ENCODE measurements at regions not wholly inside any gene's neighbourhood (a gene's known extent, or its start where the extent isn't known, plus 50 kb on each side); places are given as distances from the start of the nearest gene placed in this dataset.

DNA sequence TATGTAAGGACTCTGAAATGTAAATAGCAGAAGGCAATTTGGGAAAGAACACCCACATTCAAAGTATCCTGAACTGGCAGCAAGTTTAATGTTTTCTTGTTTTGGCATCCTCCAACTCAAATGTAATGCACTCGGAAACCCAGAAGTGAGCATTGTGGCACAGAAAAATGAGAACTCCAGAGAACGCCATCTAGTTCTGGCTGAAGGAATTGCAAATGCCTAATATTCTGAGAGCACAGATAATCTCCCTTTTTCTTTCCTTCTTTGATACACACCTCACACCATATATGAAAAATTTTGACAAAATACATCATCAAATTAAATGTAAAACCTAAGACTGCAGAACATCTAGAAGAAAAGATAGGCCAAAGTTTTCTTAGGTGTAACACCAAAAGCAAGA is 52.1 kb downstream of the PWWP3B start:
- Histone ChIP-seq H3K36me3 (peaks cover 3% of the 10 kb centered on the region), H3K4me2 (no peak overlapping the region), H3K4me3 (no peak overlapping the region), H3F3A (ENCODE audit: low read depth) (no peaks in the 10 kb centered on the region), H3K79me2 (ENCODE audit: low read depth) (no peaks in the 10 kb centered on the region), H2AFZ (replicated peaks) (no peak overlapping the region), H3K9ac (no peak overlapping the region), H4K20me1 (ENCODE audit: low read depth) (no peaks in the 10 kb centered on the region), H3K27ac (no peak overlapping the region), H3K9me3 (ENCODE audit: low read depth) (peaks cover 19% of the 10 kb centered on the region), H3K27me3 (no peaks in the 10 kb centered on the region), H3K4me1 (no peaks in the 10 kb centered on the region)
- no peaks in the 10 kb centered on the region for H3K36me3 Mint-ChIP-seq
- H3K27ac Mint-ChIP-seq: no peak overlapping the region
- no peak overlapping the region for H3K4me3 Mint-ChIP-seq
- no peaks in the 10 kb centered on the region for H3K4me1 Mint-ChIP-seq
- TF ChIP-seq EZH2phosphoT487 (IDR thresholded peaks at IDR 0.05) (no peak), EZH2 (IDR thresholded peaks at IDR 0.05) (no peak)
- TF ChIP-seq, protein P1, sequence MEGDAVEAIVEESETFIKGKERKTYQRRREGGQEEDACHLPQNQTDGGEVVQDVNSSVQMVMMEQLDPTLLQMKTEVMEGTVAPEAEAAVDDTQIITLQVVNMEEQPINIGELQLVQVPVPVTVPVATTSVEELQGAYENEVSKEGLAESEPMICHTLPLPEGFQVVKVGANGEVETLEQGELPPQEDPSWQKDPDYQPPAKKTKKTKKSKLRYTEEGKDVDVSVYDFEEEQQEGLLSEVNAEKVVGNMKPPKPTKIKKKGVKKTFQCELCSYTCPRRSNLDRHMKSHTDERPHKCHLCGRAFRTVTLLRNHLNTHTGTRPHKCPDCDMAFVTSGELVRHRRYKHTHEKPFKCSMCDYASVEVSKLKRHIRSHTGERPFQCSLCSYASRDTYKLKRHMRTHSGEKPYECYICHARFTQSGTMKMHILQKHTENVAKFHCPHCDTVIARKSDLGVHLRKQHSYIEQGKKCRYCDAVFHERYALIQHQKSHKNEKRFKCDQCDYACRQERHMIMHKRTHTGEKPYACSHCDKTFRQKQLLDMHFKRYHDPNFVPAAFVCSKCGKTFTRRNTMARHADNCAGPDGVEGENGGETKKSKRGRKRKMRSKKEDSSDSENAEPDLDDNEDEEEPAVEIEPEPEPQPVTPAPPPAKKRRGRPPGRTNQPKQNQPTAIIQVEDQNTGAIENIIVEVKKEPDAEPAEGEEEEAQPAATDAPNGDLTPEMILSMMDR (IDR thresholded peaks at IDR 0.05): peak; percentile 47
- no peaks in the 10 kb centered on the region for H3K27me3 Mint-ChIP-seq (ENCODE audit: insufficient read depth, low read depth)
- no peaks in the 10 kb centered on the region for H3K9me3 Mint-ChIP-seq
- DNase-seq (ENCODE audit: low spot score): no peak

DNA sequence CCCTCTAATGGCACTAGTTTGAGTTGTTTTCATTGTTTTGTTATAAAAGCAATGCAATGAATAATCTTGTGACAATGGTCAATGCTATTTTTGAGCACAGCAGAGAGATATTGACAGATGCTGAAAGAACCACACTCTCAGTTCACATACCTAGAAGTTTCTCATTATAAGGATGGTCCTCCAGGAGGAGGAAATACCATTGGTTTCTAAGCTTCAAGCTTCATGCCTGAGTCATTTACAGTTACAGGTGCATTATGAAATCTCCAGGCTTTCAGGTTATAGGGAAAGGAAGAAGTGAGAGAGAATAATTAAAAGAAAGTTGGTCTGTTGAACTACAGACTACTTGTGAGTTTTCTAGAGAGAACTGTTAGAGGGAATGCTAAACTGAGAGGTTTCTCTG is 75.3 kb downstream of the PWWP3B start:
- no peaks in the 10 kb centered on the region for H4K20me1 ChIP-seq (ENCODE audit: low read depth)
- H3K9me3 ChIP-seq (ENCODE audit: low read depth): no peaks in the 10 kb centered on the region
- H3K27ac ChIP-seq: no peak overlapping the region
- H3K79me2 ChIP-seq (ENCODE audit: low read depth): no peaks in the 10 kb centered on the region
- no peaks in the 10 kb centered on the region for H3K4me1 ChIP-seq
- Mint-ChIP-seq H3K36me3 (no peaks in the 10 kb centered on the region), H3K27me3 (ENCODE audit: insufficient read depth, low read depth) (no peaks in the 10 kb centered on the region), H3K9me3 (no peaks in the 10 kb centered on the region), H3K27ac (no peak overlapping the region), H3K4me3 (no peak overlapping the region), H3K4me1 (no peaks in the 10 kb centered on the region)
- no peak overlapping the region for H2AFZ ChIP-seq (replicated peaks)
- H3K36me3 ChIP-seq: no peaks in the 10 kb centered on the region
- TF ChIP-seq EZH2 (IDR thresholded peaks at IDR 0.05): no peak
- no peak for TF ChIP-seq EZH2phosphoT487 (IDR thresholded peaks at IDR 0.05)
- no peak overlapping the region for H3K9ac ChIP-seq
- H3K27me3 ChIP-seq: no peaks in the 10 kb centered on the region
- H3K4me3 ChIP-seq: no peak overlapping the region
- no peaks in the 10 kb centered on the region for H3F3A ChIP-seq (ENCODE audit: low read depth)
- H3K4me2 ChIP-seq: no peak overlapping the region
- DNase-seq (ENCODE audit: low spot score): no peak

DNA sequence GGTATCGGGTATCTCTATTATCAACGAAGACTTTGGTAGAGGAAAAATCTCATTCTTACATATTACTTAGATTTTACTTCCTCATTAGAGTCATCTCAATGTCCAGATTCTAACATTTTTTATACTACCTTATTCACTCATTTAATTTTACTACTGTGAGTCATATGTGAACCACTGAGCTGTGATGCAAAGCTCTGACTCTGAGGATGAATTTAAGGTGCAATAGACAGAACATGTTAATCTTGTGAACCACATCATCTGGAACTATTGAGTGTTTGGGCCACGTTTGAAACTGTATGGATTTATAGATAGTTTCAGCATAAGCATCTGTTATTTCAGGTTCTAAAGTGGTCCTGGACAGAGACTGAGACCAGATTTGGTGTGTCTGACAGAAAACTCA is 78.4 kb downstream of the PWWP3B start:
- no peak for DNase-seq (ENCODE audit: low spot score)
- peaks cover 3% of the 10 kb centered on the region for H3K4me1 Mint-ChIP-seq
- H4K20me1 ChIP-seq (ENCODE audit: low read depth): no peaks in the 10 kb centered on the region
- H3K9me3 Mint-ChIP-seq: no peaks in the 10 kb centered on the region
- H3K4me1 ChIP-seq: no peaks in the 10 kb centered on the region
- no peak overlapping the region for H3K4me3 ChIP-seq
- no peak overlapping the region for H2AFZ ChIP-seq (replicated peaks)
- peaks cover 2% of the 10 kb centered on the region for H3K27me3 Mint-ChIP-seq (ENCODE audit: insufficient read depth, low read depth)
- H3K4me2 ChIP-seq: no peak overlapping the region
- H3K36me3 ChIP-seq: no peaks in the 10 kb centered on the region
- no peak overlapping the region for H3K27ac ChIP-seq
- no peak overlapping the region for H3K9ac ChIP-seq
- no peak for TF ChIP-seq EZH2 (IDR thresholded peaks at IDR 0.05)
- TF ChIP-seq, protein P1 (IDR thresholded peaks at IDR 0.05): no peak
- TF ChIP-seq EZH2phosphoT487 (IDR thresholded peaks at IDR 0.05): no peak
- no peak overlapping the region for H3K4me3 Mint-ChIP-seq
- no peaks in the 10 kb centered on the region for H3F3A ChIP-seq (ENCODE audit: low read depth)
- H3K9me3 ChIP-seq (ENCODE audit: low read depth): no peaks in the 10 kb centered on the region
- H3K27me3 ChIP-seq: no peaks in the 10 kb centered on the region
- H3K79me2 ChIP-seq (ENCODE audit: low read depth): no peaks in the 10 kb centered on the region
- H3K36me3 Mint-ChIP-seq: no peaks in the 10 kb centered on the region
- no peak overlapping the region for H3K27ac Mint-ChIP-seq

DNA sequence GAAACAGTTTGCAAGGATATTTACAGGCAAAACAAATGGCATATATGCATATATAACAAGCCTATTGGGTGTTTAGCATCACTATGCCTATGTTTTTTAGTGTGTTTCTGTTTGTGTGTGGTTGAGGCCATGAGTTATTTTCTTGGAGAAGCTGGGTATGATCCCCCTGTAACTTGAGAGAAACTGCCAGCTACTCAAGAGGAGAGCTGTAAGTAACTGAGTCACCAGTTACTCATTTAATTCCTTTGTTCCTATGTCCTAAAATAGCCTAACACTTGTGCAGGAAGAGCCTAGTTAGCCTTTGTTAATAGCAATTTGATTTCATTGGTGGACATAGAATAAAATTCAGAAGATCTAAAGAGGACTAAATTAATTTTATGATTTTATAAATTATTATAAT is 79.1 kb downstream of the PWWP3B start:
- no peak overlapping the region for H3K27ac Mint-ChIP-seq
- H3K4me1 ChIP-seq: no peaks in the 10 kb centered on the region
- H3K4me1 Mint-ChIP-seq: peaks cover 3% of the 10 kb centered on the region
- no peaks in the 10 kb centered on the region for H3K9me3 Mint-ChIP-seq
- no peaks in the 10 kb centered on the region for H3K36me3 Mint-ChIP-seq
- TF ChIP-seq, protein P1 (IDR thresholded peaks at IDR 0.05): no peak
- TF ChIP-seq EZH2 (IDR thresholded peaks at IDR 0.05) (no peak), EZH2phosphoT487 (IDR thresholded peaks at IDR 0.05) (no peak)
- H3K79me2 ChIP-seq (ENCODE audit: low read depth): no peaks in the 10 kb centered on the region
- no peak overlapping the region for H3K4me2 ChIP-seq
- H3K27ac ChIP-seq: no peak overlapping the region
- no peak overlapping the region for H3K4me3 ChIP-seq
- H3K36me3 ChIP-seq: no peaks in the 10 kb centered on the region
- H3K27me3 Mint-ChIP-seq (ENCODE audit: insufficient read depth, low read depth): peaks cover 2% of the 10 kb centered on the region
- H3K9me3 ChIP-seq (ENCODE audit: low read depth): no peaks in the 10 kb centered on the region
- H3F3A ChIP-seq (ENCODE audit: low read depth): no peaks in the 10 kb centered on the region
- DNase-seq (ENCODE audit: low spot score): no peak
- no peaks in the 10 kb centered on the region for H3K27me3 ChIP-seq
- no peaks in the 10 kb centered on the region for H4K20me1 ChIP-seq (ENCODE audit: low read depth)
- H3K9ac ChIP-seq: no peak overlapping the region
- H2AFZ ChIP-seq (replicated peaks): no peak overlapping the region
- H3K4me3 Mint-ChIP-seq: no peak overlapping the region
